NOMO-1 treated with DMSO at 0.1 percent for 48 hours (cell line): ENCODE measurements at regions not wholly inside any gene's neighbourhood (a gene's known extent, or its start where the extent isn't known, plus 50 kb on each side); places are given as distances from the start of the nearest gene placed in this dataset.

Experiments
- DNase-seq: peaks from one replicate; lab custom pipeline; 2025; ENCODE audit not compliant: unreplicated experiment; lab: John Stamatoyannopoulos, UW

- DNase-seq = no peak
These were observed 402.2 kb upstream of the CFAP20DC start for GRCh38 chr3:59451800-59452746.

DNA sequence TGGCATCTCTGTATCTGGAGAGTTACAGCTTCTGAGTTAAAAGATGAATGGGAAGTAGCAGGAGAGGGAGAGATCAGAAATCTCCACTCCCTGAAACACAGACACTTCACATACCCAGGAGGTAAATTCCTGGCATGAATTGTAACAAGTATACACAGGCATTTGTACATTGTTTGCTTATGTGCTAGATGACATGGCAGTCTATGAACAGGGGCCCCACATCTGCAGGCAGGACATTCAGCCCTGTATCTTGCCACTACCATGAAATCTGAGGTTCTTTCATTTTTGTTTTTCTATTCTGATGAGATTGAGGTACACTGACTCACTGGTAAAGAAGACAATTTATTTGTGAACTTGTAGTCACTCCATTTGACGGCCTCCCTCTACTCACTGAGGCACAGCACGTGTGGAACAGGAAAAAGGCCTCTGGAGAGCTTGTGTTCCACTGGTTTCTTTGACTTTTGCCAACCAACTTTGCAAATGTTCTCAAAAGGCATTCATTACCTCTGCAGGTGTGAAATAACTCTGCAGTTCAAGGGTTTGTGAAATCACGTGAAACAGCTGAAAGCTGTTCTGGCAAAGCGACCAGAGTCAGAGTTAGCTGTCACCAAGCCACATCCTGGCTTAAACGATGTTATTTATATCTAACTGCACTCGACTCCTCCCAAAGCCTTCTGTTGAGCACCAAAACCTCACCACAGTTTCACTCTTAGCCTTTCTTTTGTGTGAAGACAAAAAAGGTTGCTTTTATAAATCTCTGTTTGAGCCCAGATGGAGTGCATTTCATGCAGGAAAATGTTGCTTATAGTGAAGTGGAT, 401.3 kb upstream of the CFAP20DC start:
- DNase-seq = peak; percentile 90

DNA sequence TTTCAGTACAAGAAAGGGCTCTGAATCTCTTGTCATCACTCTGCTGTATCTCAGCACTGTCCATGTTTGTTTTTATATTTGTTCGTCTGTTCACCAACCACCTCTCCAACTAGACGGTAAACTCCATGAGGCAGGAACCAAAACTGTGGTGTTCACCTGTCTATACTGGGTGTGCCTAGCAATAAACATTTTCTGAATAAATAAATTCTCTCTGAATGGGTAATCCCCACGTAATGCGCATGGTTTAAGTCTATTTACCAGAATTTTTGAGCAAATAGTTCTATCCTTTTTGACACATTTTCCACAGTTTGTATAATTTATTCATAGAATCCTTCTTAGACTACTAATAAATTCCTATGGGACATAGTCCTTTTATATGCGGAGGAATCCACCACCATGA, 400.6 kb upstream of the CFAP20DC start:
- DNase-seq = no peak

- DNase-seq = no peak
These were observed 397.1 kb upstream of the CFAP20DC start for GRCh38 chr3:59446775-59447465.

GRCh38 chr3:59444676-59445075, 394.9 kb upstream of the CFAP20DC start:
- DNase-seq = no peak

- DNase-seq = no peak
These were observed 394.5 kb upstream of the CFAP20DC start for GRCh38 chr3:59444294-59444671.

GRCh38 chr3:59443618-59444293, 393.9 kb upstream of the CFAP20DC start:
- no peak for DNase-seq

GRCh38 chr3:59442046-59442445, 392.2 kb upstream of the CFAP20DC start:
- DNase-seq = no peak

DNA sequence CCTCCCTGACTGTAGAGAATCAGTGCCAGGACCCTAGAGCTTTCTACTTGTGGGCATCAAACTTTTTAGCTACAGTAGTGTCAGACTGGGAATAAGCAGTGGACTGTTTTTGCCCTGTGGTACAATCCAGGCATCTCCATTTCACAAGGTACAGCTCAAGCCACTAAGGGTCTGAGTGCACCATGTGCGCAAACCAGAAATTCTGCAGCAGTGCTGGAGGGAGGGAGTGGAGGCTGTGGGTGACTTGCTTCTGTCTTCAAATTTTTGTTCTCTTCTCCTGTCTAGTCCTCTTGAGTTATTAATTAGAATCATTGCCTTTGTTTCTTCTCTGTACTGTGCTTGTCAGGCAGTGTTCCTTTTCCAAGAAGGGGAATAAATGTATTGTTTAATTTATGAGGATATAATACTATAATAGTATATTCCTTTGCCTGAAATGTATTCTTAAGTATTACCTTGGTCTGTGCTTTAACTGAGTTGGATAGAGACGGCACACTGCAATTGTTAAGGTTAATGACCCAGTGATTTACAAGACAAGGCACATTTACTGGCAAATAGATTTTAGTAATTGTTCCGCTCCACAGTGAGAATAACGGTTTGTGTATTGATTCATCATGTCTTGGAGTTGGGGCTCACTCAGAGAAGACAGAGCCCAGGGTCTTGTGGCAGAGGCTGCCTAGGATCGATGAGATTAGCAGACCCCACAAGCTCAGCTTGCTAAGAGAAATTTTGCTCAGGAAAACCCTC, 390.6 kb upstream of the CFAP20DC start:
- no peak for DNase-seq

- DNase-seq = peak; percentile 30
These were observed 388.7 kb upstream of the CFAP20DC start for GRCh38 chr3:59438492-59438891.

DNA sequence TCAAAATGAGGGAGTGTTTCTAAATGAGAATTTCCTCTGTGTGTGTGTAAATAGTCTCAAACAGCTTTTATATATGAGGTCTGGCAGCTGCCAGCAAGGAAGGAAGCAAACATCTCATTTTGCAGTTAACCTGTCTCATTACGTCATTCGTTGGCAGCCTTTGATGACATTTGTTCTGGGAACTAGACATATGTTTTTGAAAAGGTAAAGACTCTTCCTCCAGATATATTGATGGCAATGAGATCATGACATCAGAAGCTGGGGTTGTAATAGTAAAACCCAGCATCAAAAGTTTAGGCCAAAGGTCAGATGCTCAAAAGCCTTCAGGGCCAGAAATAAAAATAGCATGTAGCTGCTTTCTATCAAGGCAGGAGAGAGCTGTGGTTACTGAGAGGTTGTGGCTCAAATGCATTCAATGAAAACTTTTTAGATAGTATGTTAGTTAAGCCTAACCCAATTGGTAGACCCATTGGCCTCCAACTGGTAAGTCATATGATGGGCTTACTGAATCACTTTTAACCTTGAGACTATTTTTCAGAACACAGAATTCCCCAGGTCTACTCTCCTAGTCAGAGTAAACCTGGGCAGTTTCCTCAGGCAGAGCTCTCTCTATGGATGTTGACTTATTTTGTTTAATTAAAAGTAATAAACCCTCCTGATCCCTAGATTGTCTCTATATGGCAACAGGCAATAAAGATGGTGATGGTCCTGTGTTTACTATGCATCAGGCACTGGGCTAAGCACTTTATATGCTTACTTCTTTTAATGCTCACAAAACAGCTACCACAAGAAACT, 386.5 kb upstream of the CFAP20DC start:
- peak; percentile 23 for DNase-seq

DNA sequence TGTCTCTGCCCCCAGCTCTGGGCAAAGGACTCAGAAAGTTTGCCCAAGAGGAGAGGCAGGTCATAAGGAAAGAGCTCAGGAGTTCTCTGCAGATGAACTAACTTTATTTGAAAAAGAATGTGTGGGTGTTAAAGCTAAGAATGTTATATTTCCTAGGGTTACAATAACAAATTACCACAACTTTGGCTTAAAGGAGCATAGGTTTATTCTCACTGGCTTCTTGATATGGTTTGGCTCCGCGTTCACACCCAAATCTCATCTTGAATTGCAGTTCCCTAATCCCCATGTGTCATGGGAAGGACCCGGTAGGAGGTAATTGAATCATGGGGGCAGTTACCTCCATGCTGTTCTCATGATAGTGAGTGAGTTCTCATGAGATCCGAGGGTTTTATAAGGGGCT, 383.7 kb upstream of the CFAP20DC start:
- DNase-seq = no peak

DNA sequence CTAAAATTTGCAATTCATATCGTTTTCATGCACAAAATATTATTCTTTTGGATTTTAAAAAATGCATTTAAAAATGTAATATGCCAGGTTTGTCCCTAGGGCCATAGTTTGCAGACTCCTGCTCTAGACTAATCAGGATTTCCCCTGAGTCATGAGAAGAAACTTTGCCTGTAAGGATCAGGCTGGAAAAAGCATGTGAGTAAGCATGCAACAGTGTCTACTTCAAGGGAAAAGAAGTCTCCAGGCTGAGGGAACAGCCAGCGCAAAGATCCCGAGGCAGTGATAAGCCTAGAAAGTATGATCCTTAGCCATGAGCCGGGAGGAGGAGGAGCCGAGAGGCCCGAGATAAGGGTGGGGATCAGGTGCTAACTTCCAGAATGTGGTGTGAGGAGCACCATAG, 382.8 kb upstream of the CFAP20DC start:
- DNase-seq = no peak

DNA sequence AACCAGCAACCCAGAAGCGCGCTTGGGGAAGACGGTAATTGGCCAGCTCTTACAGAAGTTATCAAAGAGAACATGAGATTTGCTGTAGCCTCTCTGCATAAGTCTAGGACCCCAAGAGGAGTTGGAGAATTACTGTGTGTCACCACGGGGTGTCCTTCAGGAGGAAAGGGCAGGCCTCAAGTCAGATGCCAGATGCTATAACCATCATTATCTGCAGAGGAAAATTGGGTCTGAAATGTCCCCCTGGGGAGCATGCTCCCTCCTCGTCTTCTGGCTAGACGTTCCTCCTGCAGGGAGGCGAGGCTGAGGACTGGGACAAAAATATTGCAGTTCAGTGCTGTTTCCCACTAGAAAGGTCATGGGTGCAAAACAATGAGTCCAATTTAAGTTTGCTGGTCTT, 380.5 kb upstream of the CFAP20DC start:
- DNase-seq = no peak

GRCh38 chr3:59429198-59429597, 379.4 kb upstream of the CFAP20DC start:
- DNase-seq = no peak

DNA sequence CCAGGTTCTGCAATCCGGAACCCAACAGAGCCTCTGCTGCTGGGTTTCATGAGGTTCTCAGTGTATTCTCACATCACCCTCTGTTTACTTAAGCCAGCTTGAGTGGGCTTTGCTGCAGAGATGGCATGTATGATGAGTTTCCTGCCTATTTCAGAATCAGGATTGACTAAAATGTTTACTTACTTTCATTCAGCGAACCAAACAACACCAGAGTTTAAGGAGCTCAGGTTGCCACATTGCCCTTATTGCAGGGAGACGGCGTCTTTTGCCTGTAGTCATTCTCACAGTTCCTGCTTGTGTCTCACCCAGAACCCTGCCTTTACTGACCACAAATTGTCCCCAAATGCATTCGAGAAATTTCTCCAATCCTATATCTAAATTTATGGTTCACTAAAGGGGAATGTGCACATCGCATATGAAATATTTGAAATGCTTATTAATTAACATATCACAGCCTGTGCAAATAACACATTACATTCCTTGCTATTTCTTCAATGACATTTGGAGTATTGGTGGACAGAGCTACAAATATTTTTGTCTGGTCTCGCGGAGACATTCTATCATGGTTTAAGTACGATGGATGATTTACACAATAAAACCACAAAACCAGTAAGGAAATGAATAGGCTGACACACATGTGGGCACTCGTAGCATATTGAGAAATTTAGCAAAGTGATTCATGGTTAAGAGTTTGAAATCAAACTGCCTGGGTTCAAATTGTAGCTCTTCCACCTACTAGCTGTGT, 377.2 kb upstream of the CFAP20DC start:
- peak; percentile 87 for DNase-seq

- no peak for DNase-seq
These were observed 376.1 kb upstream of the CFAP20DC start for GRCh38 chr3:59425942-59426341.

DNA sequence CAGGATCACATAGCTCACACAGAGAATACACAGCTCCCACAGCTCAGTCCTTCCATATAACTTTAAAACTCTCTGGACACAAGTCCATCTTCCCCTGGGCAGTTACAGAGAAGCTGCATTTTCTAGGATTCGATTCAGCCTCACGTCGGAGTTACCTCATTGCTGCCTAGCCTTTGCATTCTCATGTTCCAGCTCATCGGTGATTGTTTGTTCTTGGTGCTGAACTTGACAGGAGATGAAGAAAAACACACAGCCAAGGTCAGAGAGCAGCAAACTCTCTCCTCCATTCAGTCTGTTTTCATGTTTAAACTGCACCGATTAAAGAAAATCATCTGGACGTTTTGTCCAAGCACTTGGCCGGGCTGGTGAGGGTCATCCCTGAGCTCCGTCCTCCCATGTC, 375.5 kb upstream of the CFAP20DC start:
- no peak for DNase-seq
